Vagina (tissue), 2 donors: ENCODE measurements at regions not wholly inside any gene's neighbourhood (a gene's known extent, or its start where the extent isn't known, plus 50 kb on each side); places are given as distances from the start of the nearest gene placed in this dataset.

Source experiments
- DNase-seq, 2 donors: peaks; one replicate each; pipeline ENCODE4 v3.0.0-alpha.2; 2017; ENCODE audit errors: extremely low spot score in 2 of 2
- H3K27ac ChIP-seq: fragments of 200-600 bp; sonication (generic); one replicate; pipeline ENCODE4 v1.5.1; 2019
- H3K27me3 ChIP-seq: fragments of 200-600 bp; sonication (generic); one replicate; pipeline ENCODE4 v1.5.1; 2019
- H3K36me3 ChIP-seq, 2 donors: fragments of 200-600 bp; sonication (generic); one replicate each; pipeline ENCODE4 v1.5.1; 2017 to 2019
- H3K4me1 ChIP-seq: fragments of 200-600 bp; sonication (generic); one replicate; pipeline ENCODE4 v1.5.1; 2019
- H3K4me3 ChIP-seq, 2 donors: fragments of 200-600 bp; sonication (generic); 1 replicate in 1 of 2; 2 replicates in 1 of 2; pipeline ENCODE4 v1.5.1; 2016 to 2019
- H3K9me3 ChIP-seq: fragments of 200-600 bp; sonication (generic); one replicate; pipeline ENCODE4 v1.5.1; 2019
- CTCF ChIP-seq, 3 experiments: fragments of 450-650 bp in 2 of 3; fragments of 200-600 bp in 1 of 3; sonication (generic) in 1 of 3; IDR thresholded peaks; one replicate each; pipeline ENCODE4 v1.5.1; 2017 to 2019; ENCODE audit warnings: antibody characterized with exemption in 3 of 3, mild to moderate bottlenecking in 2 of 3, moderate library complexity in 2 of 3
- POLR2A ChIP-seq, 2 donors: fragments of 450-650 bp; IDR thresholded peaks; one replicate each; pipeline ENCODE4 v1.6.1; 2017; ENCODE audit warnings: antibody characterized with exemption in 2 of 2, mild to moderate bottlenecking in 2 of 2, moderate library complexity in 2 of 2
- POLR2AphosphoS5 ChIP-seq, 2 donors: sonication (generic); formaldehyde crosslinking; IDR thresholded peaks; one replicate each; pipeline ENCODE4 v1.9.0; 2017; ENCODE audit warnings: antibody characterized with exemption in 2 of 2, mild to moderate bottlenecking in 2 of 2, low read depth in 1 of 2; ENCODE audit not compliant: insufficient read depth in 1 of 2
- intact Hi-C: fragments of 100-400 bp; cut with DNase I; formaldehyde crosslinking; loops from one replicate; pipeline ENCODE4 v1.15.1; 2023

- Histone ChIP-seq H3K4me1 (no peaks in the 10 kb centered on the region), H3K27me3 (no peaks in the 10 kb centered on the region), H3K27ac (no peak overlapping the region), H3K36me3 (no peaks in the 10 kb centered on the region), H3K4me3 (no peak overlapping the region), H3K9me3 (no peaks in the 10 kb centered on the region)
- intact Hi-C loops = no loop called here
- no peak for DNase-seq
- TF ChIP-seq CTCF (IDR thresholded peaks at IDR 0.05) = no peak
- no peak for TF ChIP-seq POLR2A (IDR thresholded peaks at IDR 0.05)
- TF ChIP-seq POLR2AphosphoS5 (IDR thresholded peaks at IDR 0.05; ENCODE audit: insufficient read depth in 1 of 2, low read depth in 1 of 2) = no peak
These were observed 930.2 kb downstream of the MAT2B start for GRCh38 chr5:164435576-164435975.

GRCh38 chr5:164439799-164440198 lies 934.4 kb downstream of the MAT2B start:
- DNase-seq = no peak
- TF ChIP-seq CTCF (IDR thresholded peaks at IDR 0.05) (no peak), POLR2AphosphoS5 (IDR thresholded peaks at IDR 0.05; ENCODE audit: insufficient read depth in 1 of 2, low read depth in 1 of 2) (no peak), POLR2A (IDR thresholded peaks at IDR 0.05) (no peak)

GRCh38 chr5:164449460-164449859 lies 944.0 kb downstream of the MAT2B start:
- no peak for DNase-seq
- no peak for TF ChIP-seq POLR2A (IDR thresholded peaks at IDR 0.05)
- Histone ChIP-seq H3K9me3 (no peaks in the 10 kb centered on the region), H3K27ac (no peak overlapping the region), H3K4me1 (no peaks in the 10 kb centered on the region), H3K4me3 (no peak overlapping the region), H3K27me3 (no peaks in the 10 kb centered on the region), H3K36me3 (no peaks in the 10 kb centered on the region)
- intact Hi-C loops = no loop called here

More at GRCh38 chr5:164439799-164440198, 934.4 kb downstream of the MAT2B start:
- H3K9me3 ChIP-seq = no peaks in the 10 kb centered on the region
- intact Hi-C loops = no loop called here
- no peaks in the 10 kb centered on the region for H3K36me3 ChIP-seq
- no peak overlapping the region for H3K4me3 ChIP-seq
- H3K27ac ChIP-seq = no peak overlapping the region
- no peaks in the 10 kb centered on the region for H3K4me1 ChIP-seq
- H3K27me3 ChIP-seq = no peaks in the 10 kb centered on the region

- Histone ChIP-seq H3K9me3 (no peaks in the 10 kb centered on the region), H3K4me3 (no peak overlapping the region), H3K27ac (no peak overlapping the region), H3K4me1 (no peaks in the 10 kb centered on the region), H3K27me3 (no peaks in the 10 kb centered on the region), H3K36me3 (no peaks in the 10 kb centered on the region)
- intact Hi-C loops = no loop called here
- no peak for TF ChIP-seq POLR2A (IDR thresholded peaks at IDR 0.05)
- no peak for TF ChIP-seq POLR2AphosphoS5 (IDR thresholded peaks at IDR 0.05; ENCODE audit: insufficient read depth in 1 of 2, low read depth in 1 of 2)
- TF ChIP-seq CTCF (IDR thresholded peaks at IDR 0.05) = no peak
- DNase-seq = no peak
These were observed 960.6 kb downstream of the MAT2B start for GRCh38 chr5:164466033-164466432.

GRCh38 chr5:164470312-164470711 lies 964.9 kb downstream of the MAT2B start:
- TF ChIP-seq POLR2AphosphoS5 (IDR thresholded peaks at IDR 0.05; ENCODE audit: insufficient read depth in 1 of 2, low read depth in 1 of 2) (no peak), POLR2A (IDR thresholded peaks at IDR 0.05) (no peak), CTCF (IDR thresholded peaks at IDR 0.05) (no peak)
- Histone ChIP-seq H3K36me3 (no peaks in the 10 kb centered on the region), H3K9me3 (no peaks in the 10 kb centered on the region), H3K4me1 (no peaks in the 10 kb centered on the region), H3K27ac (no peak overlapping the region), H3K4me3 (no peak overlapping the region), H3K27me3 (no peaks in the 10 kb centered on the region)
- intact Hi-C loops = no loop called here
- DNase-seq = no peak

- Histone ChIP-seq H3K27ac (no peak overlapping the region), H3K36me3 (no peaks in the 10 kb centered on the region), H3K4me3 (no peak overlapping the region), H3K9me3 (no peaks in the 10 kb centered on the region), H3K27me3 (no peaks in the 10 kb centered on the region), H3K4me1 (no peaks in the 10 kb centered on the region)
- intact Hi-C loops = no loop called here
- TF ChIP-seq POLR2AphosphoS5 (IDR thresholded peaks at IDR 0.05; ENCODE audit: insufficient read depth in 1 of 2, low read depth in 1 of 2) (no peak), POLR2A (IDR thresholded peaks at IDR 0.05) (no peak), CTCF (IDR thresholded peaks at IDR 0.05) (no peak)
- DNase-seq = no peak
These were observed 966.7 kb downstream of the MAT2B start for GRCh38 chr5:164472165-164472564.
